ENCODE measurements at regions not wholly inside any gene's neighbourhood (a gene's known extent, or its start where the extent isn't known, plus 50 kb on each side); places are given as distances from the start of the nearest gene placed in this dataset.

DNA sequence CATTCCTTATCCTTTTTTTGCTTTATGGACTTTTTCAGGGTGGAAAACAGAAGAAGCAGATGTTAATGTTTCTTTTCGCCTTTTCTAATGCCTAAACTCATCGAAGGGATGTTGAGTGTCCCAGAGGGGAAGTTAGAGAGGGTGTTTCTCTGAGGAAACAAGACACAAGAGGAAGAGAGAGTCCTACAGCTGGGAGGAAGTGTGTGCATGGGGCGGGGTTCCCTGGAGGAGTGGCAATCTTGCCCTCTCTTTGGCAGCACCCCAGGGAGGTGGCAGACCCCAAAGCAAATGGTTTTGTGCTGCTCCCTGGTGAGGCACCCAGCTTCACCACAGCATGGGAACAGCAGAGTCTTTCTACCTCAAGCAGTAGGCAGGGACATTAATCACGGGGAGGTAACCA lies 377.6 kb downstream of the RND3 start:
- Mint-ChIP-seq H3K36me3 (no peaks in the 10 kb centered on the region), H3K27me3 (no peaks in the 10 kb centered on the region), H3K4me1 (peaks cover 0 to 2% (median 0%) of the 10 kb centered on the region in 3 donors), H3K9me3 (peaks cover 0 to 7% (median 5%) of the 10 kb centered on the region in 3 donors), H3K27ac (no peak overlapping the region), H3K4me3 (no peak overlapping the region)

DNA sequence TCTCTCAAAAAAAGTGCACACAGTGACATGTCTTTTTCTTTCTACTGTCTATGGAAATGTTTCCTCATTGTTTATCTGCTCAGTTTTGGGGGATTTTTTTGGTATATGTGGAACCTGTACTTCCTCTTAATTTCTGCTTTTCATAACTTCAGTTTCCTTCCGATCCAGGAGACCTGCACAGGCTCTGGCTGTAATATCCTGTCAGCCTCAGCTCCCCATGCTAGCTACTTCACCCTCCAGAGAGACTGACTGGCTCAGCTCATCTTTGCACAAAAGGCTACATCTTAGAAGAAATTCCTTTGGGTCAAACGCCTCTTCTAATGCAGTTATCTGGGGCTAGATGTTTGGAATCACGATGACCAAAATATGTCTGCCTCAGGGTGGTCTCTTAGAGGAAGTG lies 378.4 kb downstream of the RND3 start:
- no peak overlapping the region for H3K4me3 Mint-ChIP-seq
- peaks cover 0 to 7% (median 5%) of the 10 kb centered on the region in 3 donors for H3K9me3 Mint-ChIP-seq
- no peaks in the 10 kb centered on the region for H3K27me3 Mint-ChIP-seq
- H3K27ac Mint-ChIP-seq = no peak overlapping the region
- peaks cover 0 to 2% (median 0%) of the 10 kb centered on the region in 3 donors for H3K4me1 Mint-ChIP-seq
- no peaks in the 10 kb centered on the region for H3K36me3 Mint-ChIP-seq

DNA sequence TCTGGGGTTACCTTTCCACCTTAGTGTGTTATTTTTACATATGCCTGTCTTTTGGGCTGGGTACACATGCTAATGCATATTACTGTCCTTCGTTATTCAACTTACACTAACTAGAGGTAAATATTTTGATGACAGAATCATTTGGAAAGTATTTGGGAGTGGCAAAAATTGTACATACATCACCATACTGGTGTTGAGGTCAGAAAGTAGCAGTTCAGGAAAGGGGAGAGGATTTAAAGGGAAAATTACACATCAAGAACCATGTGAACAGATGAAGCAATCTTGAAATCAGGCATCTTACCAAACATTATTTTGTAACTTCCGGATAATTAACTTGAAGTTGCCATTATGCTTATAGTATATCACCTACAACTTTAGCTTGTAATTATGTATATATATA lies 379.7 kb downstream of the RND3 start:
- Mint-ChIP-seq H3K4me3 (no peak overlapping the region), H3K27me3 (no peaks in the 10 kb centered on the region), H3K36me3 (no peaks in the 10 kb centered on the region), H3K4me1 (peaks cover 0 to 2% (median 0%) of the 10 kb centered on the region in 3 donors), H3K9me3 (peaks cover 0 to 7% (median 5%) of the 10 kb centered on the region in 3 donors), H3K27ac (no peak overlapping the region)

DNA sequence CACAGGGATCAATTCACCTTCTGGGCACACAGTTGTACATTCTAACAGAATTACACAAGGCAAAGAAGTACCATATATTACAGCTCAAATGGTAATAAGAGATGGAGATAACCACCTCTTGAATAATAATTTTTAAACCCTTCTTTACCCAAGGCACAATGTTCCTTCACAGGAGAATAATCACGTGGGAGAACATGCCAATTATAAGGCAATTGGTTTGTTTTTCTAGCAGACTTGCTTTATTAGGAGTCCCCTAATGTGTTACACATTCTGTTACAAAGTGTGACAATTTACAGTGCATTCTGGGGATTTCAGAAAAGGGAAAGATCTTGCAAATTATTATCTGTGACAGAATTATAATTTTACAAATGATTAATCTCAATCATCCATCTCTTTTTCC lies 380.3 kb downstream of the RND3 start:
- Mint-ChIP-seq H3K4me1 (peaks cover 0 to 2% (median 0%) of the 10 kb centered on the region in 3 donors), H3K27me3 (no peaks in the 10 kb centered on the region), H3K27ac (no peak overlapping the region), H3K9me3 (peaks cover 0 to 7% (median 5%) of the 10 kb centered on the region in 3 donors), H3K4me3 (no peak overlapping the region), H3K36me3 (no peaks in the 10 kb centered on the region)

DNA sequence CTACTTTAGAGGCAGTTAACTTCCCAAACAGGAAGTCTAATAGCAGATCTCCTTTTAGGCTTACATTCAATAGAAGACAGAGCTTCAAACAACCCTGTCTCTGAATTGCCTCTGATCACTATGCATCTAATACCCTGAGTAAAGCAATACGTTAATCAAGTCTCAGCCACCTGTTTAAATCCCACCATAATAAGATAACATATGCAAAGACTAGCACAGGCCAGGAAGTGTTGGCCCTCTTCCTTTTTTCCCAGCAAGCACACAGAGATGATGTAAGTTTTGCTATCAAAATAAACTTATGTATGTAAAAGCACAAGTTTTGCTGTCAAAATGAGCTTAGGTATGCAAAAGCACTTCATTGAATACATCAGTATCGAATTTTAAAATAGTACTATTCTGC lies 385.5 kb downstream of the RND3 start:
- no peaks in the 10 kb centered on the region for H3K27me3 Mint-ChIP-seq

DNA sequence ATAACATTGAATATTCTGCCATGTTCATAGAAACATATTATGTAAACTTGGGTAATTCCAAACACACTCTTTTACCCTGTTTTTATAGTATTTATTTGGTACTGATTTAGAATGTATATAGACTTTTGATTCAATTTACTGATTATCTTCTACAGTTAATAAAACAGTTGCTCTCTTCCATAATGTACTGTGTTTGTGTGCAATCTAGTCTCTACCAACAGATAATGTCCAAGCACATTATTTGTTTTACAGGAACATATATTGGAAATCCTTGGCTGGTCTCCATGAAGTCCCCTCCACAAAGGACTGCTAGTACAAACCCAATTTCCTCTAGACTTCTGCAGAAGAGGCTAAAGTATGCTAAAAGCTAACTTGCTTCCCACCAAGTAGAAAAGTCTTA lies 386.6 kb downstream of the RND3 start:
- Mint-ChIP-seq H3K4me3 (no peak overlapping the region), H3K4me1 (peaks cover 0 to 2% (median 0%) of the 10 kb centered on the region in 3 donors), H3K36me3 (no peaks in the 10 kb centered on the region), H3K27me3 (no peaks in the 10 kb centered on the region), H3K27ac (no peak overlapping the region), H3K9me3 (peaks cover 0 to 6% (median 4%) of the 10 kb centered on the region in 3 donors)

More for the DNA sequence above, 385.5 kb downstream of the RND3 start:
- no peak overlapping the region for H3K4me3 Mint-ChIP-seq
- peaks cover 0 to 5% (median 0%) of the 10 kb centered on the region in 3 donors for H3K9me3 Mint-ChIP-seq
- peaks cover 0 to 2% (median 0%) of the 10 kb centered on the region in 3 donors for H3K4me1 Mint-ChIP-seq
- no peaks in the 10 kb centered on the region for H3K36me3 Mint-ChIP-seq
- no peak overlapping the region for H3K27ac Mint-ChIP-seq

DNA sequence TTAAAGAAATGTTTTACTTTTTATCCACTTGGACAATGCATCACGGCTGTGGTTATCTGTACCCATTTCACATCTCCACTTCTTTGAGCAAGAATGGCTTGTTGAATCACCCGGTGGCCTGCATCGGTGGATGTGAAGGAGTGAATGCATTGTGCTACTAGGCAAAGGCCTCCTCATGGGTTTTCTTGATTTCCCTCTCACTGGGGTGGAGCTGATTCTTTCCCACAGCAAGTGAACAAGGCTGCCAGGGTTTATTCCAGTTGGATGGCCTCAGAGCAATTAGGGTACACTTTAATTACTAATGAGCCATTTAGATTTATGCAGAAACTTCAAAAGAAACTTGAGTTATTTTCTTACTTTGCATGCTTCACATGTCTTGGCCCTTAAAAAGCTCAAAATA lies 387.1 kb downstream of the RND3 start:
- H3K4me1 Mint-ChIP-seq = peaks cover 0 to 2% (median 0%) of the 10 kb centered on the region in 3 donors
- no peak overlapping the region for H3K4me3 Mint-ChIP-seq
- H3K36me3 Mint-ChIP-seq = no peaks in the 10 kb centered on the region
- no peak overlapping the region for H3K27ac Mint-ChIP-seq
- no peaks in the 10 kb centered on the region for H3K27me3 Mint-ChIP-seq
- peaks cover 0 to 5% (median 4%) of the 10 kb centered on the region in 3 donors for H3K9me3 Mint-ChIP-seq

DNA sequence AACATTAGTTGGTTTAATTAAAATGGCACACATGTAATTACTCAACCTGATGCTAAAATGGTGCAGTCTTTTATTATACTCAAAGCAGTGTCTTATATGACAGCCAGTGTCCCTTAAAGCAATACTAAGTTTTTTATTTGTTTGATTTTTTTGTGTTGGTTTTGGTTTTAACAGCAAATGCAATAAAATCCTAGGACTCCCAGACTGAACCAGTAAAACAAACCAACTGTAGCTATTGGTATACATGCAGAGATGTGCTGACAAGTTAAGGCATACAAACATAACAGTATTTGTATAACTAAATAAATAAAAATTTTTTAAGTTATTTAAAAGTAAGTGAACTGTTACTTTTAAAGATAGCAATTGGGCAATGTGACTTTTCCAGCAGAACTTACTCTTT lies 387.7 kb downstream of the RND3 start:
- Mint-ChIP-seq H3K27me3 (no peaks in the 10 kb centered on the region), H3K4me1 (no peaks in the 10 kb centered on the region), H3K36me3 (no peaks in the 10 kb centered on the region), H3K27ac (no peak overlapping the region), H3K9me3 (peaks cover 0 to 4% (median 4%) of the 10 kb centered on the region in 3 donors), H3K4me3 (no peak overlapping the region)

DNA sequence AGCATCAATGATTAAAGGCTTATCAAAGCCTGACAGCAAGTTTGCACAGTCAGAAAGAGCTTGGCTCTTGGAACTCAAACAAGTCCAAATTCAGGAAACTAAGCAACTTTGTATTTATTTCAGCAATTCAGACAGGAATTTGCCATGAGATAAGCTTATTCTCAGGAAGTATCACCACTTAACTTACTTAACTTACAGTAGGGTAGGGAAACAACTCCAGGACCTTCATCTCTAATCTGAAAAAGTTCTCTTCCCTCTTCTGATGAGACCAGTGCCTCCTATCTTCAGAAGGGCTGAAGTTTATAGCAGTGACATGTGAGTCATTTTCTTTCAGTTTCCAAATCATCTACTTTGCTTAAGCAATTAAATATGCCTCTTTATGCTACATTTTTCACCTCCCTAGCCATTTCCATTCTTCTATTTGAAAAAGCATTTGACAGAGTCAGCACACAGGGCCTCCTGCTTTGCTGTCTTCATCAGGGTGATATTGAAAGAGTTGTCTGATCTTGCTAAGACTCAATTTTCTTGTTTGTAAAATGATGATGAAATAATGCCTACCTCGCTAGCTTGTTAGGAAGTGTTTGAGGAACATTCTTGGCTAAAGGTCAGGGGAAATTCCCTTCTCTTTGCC lies 389.5 kb downstream of the RND3 start:
- H3K4me1 Mint-ChIP-seq = no peaks in the 10 kb centered on the region
- H3K36me3 Mint-ChIP-seq = no peaks in the 10 kb centered on the region
- peaks cover 2 to 7% (median 4%) of the 10 kb centered on the region in 3 donors for H3K9me3 Mint-ChIP-seq
- H3K4me3 Mint-ChIP-seq = no peak overlapping the region
- no peak overlapping the region for H3K27ac Mint-ChIP-seq
- H3K27me3 Mint-ChIP-seq = no peaks in the 10 kb centered on the region

DNA sequence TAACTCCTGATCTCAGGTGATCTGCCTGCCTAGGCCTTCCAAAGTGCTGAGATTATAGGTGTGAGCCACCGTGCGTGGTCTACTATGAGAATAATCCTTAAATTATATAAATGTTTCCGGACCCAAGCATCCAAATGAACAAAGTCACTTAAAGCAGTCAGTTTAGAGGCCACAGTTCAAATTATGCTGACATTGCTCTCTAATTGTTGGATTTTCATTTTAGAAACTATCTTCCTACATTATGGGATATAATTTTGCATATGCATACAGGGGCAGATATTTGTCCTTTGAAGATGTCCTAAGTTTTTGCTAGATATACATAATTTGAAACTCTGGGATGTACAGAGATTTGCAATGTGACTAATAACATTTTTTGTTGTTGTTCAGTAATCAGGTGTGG lies 390.1 kb downstream of the RND3 start:
- H3K27me3 Mint-ChIP-seq = no peaks in the 10 kb centered on the region
- no peak overlapping the region for H3K27ac Mint-ChIP-seq
- no peaks in the 10 kb centered on the region for H3K4me1 Mint-ChIP-seq
- no peak overlapping the region for H3K4me3 Mint-ChIP-seq
- H3K9me3 Mint-ChIP-seq = peaks cover 2 to 9% (median 4%) of the 10 kb centered on the region in 3 donors
- H3K36me3 Mint-ChIP-seq = no peaks in the 10 kb centered on the region

DNA sequence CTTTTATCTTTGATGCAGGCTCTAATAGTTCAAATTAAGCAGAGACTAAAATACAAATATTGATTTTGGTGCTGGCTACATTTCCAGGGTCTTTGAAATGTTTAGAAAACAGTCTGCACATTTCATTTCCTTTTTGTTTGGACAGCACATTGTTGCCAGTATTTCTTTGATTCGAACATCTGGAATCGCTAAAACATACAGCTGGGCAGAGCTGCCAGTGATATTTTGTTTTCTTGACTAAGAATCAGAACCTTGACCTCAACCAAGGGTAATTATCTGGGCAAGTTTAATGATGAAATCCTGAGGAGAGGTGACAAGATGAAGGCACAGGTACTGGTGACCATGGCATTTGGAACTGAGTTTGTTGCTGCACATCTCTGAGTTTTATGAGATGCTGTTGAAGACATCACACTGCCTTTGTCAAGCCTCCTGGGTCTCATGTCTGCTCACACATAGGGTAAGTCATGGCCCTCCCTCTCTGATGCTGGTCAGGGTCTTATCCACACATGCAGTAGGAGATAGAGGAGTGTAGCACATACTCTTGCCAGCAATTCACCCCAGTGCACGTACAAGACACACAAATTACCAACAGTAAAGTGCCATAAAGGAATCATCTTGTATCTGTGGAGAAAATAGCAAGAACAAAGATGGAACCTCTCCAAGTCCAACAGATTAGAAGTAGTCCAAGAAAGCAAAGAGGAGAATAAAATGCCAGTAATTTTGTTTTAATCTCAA lies 391.9 kb downstream of the RND3 start:
- Mint-ChIP-seq H3K27ac (no peak overlapping the region), H3K4me3 (no peak overlapping the region), H3K36me3 (no peaks in the 10 kb centered on the region), H3K4me1 (no peaks in the 10 kb centered on the region), H3K27me3 (no peaks in the 10 kb centered on the region), H3K9me3 (peaks cover 2 to 11% (median 4%) of the 10 kb centered on the region in 3 donors)

DNA sequence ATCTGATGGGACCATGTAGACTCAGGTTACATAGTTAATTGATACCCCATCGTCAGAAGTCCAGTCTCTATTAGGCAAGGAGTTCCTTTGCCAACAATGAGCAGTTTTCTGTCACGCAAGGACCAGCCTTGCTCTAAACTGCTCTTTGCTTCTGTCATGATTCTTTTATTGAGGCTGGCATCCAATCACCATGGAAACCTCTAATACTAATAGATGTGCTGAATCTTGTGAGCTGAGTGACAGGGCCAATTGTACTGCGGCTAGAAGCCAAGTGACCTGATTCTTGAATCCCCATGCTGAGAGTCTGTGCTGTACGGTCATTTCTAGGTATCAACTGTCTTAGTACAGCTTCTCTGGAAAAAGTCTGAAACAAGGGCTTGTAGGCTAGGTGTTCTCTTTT lies 395.6 kb downstream of the RND3 start:
- no peaks in the 10 kb centered on the region for H3K4me1 Mint-ChIP-seq
- peaks cover 4 to 11% (median 4%) of the 10 kb centered on the region in 3 donors for H3K9me3 Mint-ChIP-seq
- H3K36me3 Mint-ChIP-seq = no peaks in the 10 kb centered on the region
- no peaks in the 10 kb centered on the region for H3K27me3 Mint-ChIP-seq
- no peak overlapping the region for H3K27ac Mint-ChIP-seq
- H3K4me3 Mint-ChIP-seq = no peak overlapping the region

DNA sequence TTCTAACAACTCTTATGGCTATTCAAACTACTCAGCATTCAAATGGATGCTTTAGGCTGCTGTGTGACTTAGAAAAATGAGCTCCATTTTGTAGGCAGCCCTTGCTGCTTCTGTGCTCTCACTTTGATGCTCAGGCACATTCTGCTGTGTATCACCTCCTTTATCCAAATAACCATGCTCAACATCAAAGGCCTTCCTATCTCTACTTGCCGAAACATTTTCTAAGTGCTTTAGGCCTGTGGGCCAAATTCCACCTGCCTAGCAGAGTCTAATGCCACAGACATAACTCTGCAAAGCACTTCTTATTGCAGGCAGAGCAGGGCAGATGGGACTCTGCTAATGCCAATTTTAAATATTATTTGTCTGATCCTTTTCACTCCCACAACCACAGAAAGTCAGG lies 397.4 kb downstream of the RND3 start:
- Mint-ChIP-seq H3K9me3 (peaks cover 0 to 6% (median 4%) of the 10 kb centered on the region in 3 donors), H3K4me1 (no peaks in the 10 kb centered on the region), H3K4me3 (no peak overlapping the region), H3K27ac (no peak overlapping the region), H3K36me3 (no peaks in the 10 kb centered on the region), H3K27me3 (no peaks in the 10 kb centered on the region)

DNA sequence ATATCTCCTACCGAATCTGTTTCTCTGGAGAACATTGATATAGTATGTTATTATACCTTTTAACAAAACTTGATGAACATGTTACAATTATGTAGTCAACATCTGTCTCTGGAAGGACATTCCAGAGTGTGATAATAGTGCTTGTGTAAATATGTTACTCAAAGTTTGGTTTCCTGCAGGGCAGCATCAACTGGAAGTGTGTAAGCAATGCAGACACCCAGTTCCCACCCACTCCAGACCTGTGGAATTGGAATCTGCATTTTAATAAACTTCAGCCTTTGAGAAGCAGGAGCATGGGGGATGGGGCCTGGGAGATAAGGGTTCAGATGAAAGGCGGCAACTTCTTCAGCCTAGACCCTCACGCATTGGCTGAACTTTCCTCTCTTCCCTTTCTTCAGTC lies 398.9 kb downstream of the RND3 start:
- H3K27ac Mint-ChIP-seq = no peak overlapping the region
- peaks cover 0 to 2% (median 0%) of the 10 kb centered on the region in 3 donors for H3K4me1 Mint-ChIP-seq
- no peak overlapping the region for H3K4me3 Mint-ChIP-seq
- H3K27me3 Mint-ChIP-seq = no peaks in the 10 kb centered on the region
- H3K36me3 Mint-ChIP-seq = no peaks in the 10 kb centered on the region
- H3K9me3 Mint-ChIP-seq = peaks cover 0 to 7% (median 4%) of the 10 kb centered on the region in 3 donors

DNA sequence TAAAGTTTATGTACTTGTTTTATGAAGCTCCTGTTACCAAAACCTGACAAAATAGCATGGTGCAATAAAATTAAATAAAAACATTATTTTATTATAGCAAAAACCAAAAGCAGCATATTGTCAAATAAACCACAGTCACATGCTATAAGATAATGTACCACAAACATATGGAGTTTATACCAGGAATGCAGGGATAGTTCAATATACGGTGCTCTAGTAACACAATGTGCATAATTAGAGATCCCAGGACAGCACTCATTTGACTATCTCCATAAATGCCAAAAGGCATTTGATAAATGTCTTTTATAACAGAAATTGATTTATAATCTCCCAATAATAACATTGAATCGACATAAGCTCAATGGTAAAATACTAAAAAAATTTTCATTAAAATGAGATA lies 402.0 kb downstream of the RND3 start:
- Mint-ChIP-seq H3K27me3 (no peaks in the 10 kb centered on the region), H3K36me3 (no peaks in the 10 kb centered on the region), H3K9me3 (peaks cover 2 to 7% (median 6%) of the 10 kb centered on the region in 3 donors), H3K4me3 (no peak overlapping the region), H3K27ac (no peak overlapping the region), H3K4me1 (peaks cover 0 to 2% (median 0%) of the 10 kb centered on the region in 3 donors)
